HEK293 (cell line): ENCODE measurements at regions not wholly inside any gene's neighbourhood (a gene's known extent, or its start where the extent isn't known, plus 50 kb on each side); places are given as distances from the start of the nearest gene placed in this dataset.

Experiments used
- MYNN ChIP-seq: fragments of 450-650 bp; formaldehyde crosslinking; IDR thresholded peaks from 2 replicates; pipeline ENCODE4 v1.5.1; 2016; ENCODE audit warnings: missing biosample characterization, missing genetic modification characterization, borderline replicate concordance
- SETDB1 ChIP-seq: IDR thresholded peaks from one replicate; pipeline ENCODE4 v1.6.1; 2017; ENCODE audit warnings: mild to moderate bottlenecking, low read length, moderate library complexity, mixed read lengths; ENCODE audit not compliant: insufficient read length
- ZNF175 ChIP-seq: fragments of 450-650 bp; formaldehyde crosslinking; IDR thresholded peaks from 2 replicates; pipeline ENCODE4 v1.5.1; 2016; ENCODE audit warnings: missing biosample characterization, missing genetic modification characterization
- ZNF324 ChIP-seq: fragments of 450-650 bp; formaldehyde crosslinking; IDR thresholded peaks from 2 replicates; pipeline ENCODE4 v1.5.1; 2016; ENCODE audit warnings: missing biosample characterization, missing genetic modification characterization
- ZNF510 ChIP-seq: fragments of 450-650 bp; formaldehyde crosslinking; IDR thresholded peaks from 2 replicates; pipeline ENCODE4 v1.5.1; 2018; ENCODE audit warnings: mild to moderate bottlenecking, missing genetic modification characterization, missing biosample characterization; ENCODE audit not compliant: insufficient replicate concordance
- ZNF548 ChIP-seq: fragments of 450-650 bp; formaldehyde crosslinking; IDR thresholded peaks from 2 replicates; pipeline ENCODE4 v1.5.1; 2016; ENCODE audit warnings: missing biosample characterization, missing genetic modification characterization
- TF ChIP-seq, protein P1 (sequence below): fragments of 450-650 bp; formaldehyde crosslinking; IDR thresholded peaks from 2 replicates; pipeline ENCODE4 v1.5.1; 2016; ENCODE audit warnings: missing biosample characterization, missing genetic modification characterization
- TF ChIP-seq, protein P2 (sequence below): fragments of 450-650 bp; formaldehyde crosslinking; IDR thresholded peaks from 2 replicates; pipeline ENCODE4 v1.5.1; 2016; ENCODE audit warnings: missing biosample characterization, missing genetic modification characterization
- TF ChIP-seq, protein P3 (sequence below): fragments of 450-650 bp; formaldehyde crosslinking; conservative IDR thresholded peaks from 2 replicates; pipeline ENCODE4 v1.5.1; 2016; ENCODE audit warnings: low read depth, missing biosample characterization, missing genetic modification characterization

DNA sequence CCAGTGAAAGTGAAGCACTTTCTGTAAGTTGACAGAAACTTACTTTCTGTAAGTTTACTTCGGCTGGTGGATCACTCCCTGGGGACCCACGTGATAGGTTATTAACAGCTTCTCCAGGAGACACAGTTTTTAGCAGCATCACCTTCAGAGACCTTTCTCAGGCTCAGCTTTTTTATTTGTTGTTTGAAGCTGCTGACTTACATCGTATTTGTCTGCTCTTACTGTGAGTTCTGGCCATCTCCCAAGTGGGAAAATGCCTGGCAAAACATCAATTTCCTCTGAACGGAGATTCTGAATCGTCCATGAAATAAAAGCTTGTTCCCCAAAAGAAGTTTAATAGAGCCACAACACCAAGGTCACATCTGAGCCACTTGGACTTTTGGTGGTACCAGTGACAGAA, 178.7 kb upstream of the PODXL start:
- TF ChIP-seq, protein P1, sequence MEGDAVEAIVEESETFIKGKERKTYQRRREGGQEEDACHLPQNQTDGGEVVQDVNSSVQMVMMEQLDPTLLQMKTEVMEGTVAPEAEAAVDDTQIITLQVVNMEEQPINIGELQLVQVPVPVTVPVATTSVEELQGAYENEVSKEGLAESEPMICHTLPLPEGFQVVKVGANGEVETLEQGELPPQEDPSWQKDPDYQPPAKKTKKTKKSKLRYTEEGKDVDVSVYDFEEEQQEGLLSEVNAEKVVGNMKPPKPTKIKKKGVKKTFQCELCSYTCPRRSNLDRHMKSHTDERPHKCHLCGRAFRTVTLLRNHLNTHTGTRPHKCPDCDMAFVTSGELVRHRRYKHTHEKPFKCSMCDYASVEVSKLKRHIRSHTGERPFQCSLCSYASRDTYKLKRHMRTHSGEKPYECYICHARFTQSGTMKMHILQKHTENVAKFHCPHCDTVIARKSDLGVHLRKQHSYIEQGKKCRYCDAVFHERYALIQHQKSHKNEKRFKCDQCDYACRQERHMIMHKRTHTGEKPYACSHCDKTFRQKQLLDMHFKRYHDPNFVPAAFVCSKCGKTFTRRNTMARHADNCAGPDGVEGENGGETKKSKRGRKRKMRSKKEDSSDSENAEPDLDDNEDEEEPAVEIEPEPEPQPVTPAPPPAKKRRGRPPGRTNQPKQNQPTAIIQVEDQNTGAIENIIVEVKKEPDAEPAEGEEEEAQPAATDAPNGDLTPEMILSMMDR (tag by site-specific recombination) = no peak
- TF ChIP-seq ZNF510 = no peak
- TF ChIP-seq ZNF175 = no peak
- TF ChIP-seq, protein P2, sequence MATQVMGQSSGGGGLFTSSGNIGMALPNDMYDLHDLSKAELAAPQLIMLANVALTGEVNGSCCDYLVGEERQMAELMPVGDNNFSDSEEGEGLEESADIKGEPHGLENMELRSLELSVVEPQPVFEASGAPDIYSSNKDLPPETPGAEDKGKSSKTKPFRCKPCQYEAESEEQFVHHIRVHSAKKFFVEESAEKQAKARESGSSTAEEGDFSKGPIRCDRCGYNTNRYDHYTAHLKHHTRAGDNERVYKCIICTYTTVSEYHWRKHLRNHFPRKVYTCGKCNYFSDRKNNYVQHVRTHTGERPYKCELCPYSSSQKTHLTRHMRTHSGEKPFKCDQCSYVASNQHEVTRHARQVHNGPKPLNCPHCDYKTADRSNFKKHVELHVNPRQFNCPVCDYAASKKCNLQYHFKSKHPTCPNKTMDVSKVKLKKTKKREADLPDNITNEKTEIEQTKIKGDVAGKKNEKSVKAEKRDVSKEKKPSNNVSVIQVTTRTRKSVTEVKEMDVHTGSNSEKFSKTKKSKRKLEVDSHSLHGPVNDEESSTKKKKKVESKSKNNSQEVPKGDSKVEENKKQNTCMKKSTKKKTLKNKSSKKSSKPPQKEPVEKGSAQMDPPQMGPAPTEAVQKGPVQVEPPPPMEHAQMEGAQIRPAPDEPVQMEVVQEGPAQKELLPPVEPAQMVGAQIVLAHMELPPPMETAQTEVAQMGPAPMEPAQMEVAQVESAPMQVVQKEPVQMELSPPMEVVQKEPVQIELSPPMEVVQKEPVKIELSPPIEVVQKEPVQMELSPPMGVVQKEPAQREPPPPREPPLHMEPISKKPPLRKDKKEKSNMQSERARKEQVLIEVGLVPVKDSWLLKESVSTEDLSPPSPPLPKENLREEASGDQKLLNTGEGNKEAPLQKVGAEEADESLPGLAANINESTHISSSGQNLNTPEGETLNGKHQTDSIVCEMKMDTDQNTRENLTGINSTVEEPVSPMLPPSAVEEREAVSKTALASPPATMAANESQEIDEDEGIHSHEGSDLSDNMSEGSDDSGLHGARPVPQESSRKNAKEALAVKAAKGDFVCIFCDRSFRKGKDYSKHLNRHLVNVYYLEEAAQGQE = no peak
- TF ChIP-seq SETDB1 = no peak
- TF ChIP-seq, protein P3, sequence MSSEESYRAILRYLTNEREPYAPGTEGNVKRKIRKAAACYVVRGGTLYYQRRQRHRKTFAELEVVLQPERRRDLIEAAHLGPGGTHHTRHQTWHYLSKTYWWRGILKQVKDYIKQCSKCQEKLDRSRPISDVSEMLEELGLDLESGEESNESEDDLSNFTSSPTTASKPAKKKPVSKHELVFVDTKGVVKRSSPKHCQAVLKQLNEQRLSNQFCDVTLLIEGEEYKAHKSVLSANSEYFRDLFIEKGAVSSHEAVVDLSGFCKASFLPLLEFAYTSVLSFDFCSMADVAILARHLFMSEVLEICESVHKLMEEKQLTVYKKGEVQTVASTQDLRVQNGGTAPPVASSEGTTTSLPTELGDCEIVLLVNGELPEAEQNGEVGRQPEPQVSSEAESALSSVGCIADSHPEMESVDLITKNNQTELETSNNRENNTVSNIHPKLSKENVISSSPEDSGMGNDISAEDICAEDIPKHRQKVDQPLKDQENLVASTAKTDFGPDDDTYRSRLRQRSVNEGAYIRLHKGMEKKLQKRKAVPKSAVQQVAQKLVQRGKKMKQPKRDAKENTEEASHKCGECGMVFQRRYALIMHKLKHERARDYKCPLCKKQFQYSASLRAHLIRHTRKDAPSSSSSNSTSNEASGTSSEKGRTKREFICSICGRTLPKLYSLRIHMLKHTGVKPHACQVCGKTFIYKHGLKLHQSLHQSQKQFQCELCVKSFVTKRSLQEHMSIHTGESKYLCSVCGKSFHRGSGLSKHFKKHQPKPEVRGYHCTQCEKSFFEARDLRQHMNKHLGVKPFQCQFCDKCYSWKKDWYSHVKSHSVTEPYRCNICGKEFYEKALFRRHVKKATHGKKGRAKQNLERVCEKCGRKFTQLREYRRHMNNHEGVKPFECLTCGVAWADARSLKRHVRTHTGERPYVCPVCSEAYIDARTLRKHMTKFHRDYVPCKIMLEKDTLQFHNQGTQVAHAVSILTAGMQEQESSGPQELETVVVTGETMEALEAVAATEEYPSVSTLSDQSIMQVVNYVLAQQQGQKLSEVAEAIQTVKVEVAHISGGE (tag by site-specific recombination) = no peak
- TF ChIP-seq ZNF548 (tag by site-specific recombination) = no peak
- no peak for TF ChIP-seq ZNF324 (tag by site-specific recombination)
- TF ChIP-seq MYNN (tag by site-specific recombination) = no peak
